DMS 273 treated with DMSO at 0.1 percent for 48 hours (cell line): ENCODE measurements at regions not wholly inside any gene's neighbourhood (a gene's known extent, or its start where the extent isn't known, plus 50 kb on each side); places are given as distances from the start of the nearest gene placed in this dataset.
A peak's percentile ranks its signal among the peaks of the same experiment; 100 is the strongest.
"Not testable (repeated sequence)": the region's sequence is repeated elsewhere in the genome, so short reads cannot be mapped to it uniquely, and the experiment has no call there.

Experiments
- DNase-seq: peaks from one replicate; lab custom pipeline; 2025; lab: John Stamatoyannopoulos, UW

DNA sequence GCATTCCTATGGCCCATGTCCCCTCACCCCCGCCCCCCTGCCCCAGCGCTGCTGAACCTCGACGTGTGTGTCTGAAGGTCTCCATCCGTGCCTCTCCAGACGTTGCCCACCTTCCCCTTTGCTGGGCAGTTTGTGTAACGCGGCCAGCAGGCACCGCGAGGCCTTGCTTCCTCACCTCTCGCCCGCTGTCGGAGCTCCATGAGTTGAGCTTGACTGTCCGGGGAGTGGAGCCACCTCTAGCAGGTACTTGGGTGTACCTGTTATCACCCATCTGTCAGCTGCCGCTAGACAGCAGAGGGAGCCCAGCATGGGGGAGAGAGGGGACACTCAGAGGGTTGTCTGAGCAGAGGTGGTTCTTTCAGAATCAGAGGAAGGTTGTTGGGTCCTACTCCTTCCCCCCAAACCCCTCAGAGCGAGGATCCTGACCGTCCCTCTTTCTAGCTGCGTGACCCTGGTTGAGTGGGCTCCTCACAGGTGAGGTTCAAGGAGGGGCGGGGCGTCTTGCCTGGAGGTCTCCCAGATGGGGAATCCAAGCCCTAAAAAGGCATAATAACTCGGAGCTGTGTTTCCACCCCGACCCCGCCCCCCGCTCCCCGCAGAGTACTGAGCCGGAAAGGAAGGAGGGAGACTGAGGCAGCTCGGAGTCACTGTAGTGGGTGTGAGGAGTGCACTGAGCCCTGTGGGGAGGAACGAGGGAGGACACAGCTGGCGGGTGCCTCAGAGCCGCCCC is 184.7 kb downstream of the C9orf50 start:
- DNase-seq = no peak

DNA sequence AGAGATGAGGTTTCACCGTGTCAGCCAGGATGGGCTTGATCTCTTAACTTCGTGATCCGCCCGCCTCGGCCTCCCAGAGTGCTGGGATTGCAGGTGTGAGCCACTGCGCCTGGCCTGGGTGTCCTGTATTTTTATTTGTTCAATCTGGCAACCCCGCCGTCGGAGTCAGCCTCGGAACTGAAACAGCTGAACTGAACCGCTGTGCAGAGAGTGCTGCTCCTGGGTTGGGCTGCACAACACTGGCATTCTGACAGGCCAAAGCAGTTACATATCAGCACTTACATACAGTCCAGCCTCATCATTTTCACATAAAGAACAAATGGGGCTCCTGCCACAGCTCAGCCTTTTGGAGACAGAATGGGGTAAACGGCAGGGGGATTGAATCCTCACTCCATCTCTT is 185.6 kb downstream of the C9orf50 start:
- no peak for DNase-seq

GRCh38 chr9:129434187-129434586 is 186.7 kb downstream of the C9orf50 start:
- DNase-seq = no peak

GRCh38 chr9:129432297-129433154 is 188.4 kb downstream of the C9orf50 start:
- no peak for DNase-seq

DNA sequence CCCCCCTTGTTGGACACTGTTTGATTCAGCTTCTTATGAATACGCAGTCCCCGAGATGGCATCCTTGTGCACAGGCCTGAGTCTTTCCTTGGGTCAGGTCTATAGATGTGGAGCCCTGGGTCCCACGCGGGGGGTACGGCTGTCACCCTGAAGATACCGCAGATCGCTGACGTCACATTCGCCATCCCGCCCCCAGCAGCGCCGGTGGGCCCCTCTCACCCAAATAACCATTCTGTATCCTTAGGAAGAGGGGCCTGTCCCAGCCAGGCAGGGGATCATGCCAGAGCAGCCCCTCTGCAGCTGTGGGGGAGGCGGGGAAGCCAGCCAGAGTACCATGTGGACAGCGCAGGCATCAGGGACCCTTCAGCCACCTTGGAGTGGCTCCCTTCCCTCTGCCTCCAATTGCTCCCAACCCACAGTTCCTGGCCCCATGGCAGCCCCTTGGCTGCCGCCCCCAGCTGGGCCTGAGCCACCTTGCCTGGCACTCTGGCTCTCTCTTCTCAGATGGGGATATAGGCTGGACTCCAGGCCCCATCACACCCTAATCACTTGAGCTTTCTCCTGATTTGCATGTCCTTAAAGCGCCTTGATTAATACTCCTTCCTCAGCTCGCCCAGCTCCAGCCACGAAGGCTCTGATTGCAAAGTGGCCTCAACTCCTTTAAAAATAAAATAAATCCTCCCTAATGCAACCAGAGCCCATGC is 189.8 kb downstream of the C9orf50 start:
- DNase-seq = no peak

DNA sequence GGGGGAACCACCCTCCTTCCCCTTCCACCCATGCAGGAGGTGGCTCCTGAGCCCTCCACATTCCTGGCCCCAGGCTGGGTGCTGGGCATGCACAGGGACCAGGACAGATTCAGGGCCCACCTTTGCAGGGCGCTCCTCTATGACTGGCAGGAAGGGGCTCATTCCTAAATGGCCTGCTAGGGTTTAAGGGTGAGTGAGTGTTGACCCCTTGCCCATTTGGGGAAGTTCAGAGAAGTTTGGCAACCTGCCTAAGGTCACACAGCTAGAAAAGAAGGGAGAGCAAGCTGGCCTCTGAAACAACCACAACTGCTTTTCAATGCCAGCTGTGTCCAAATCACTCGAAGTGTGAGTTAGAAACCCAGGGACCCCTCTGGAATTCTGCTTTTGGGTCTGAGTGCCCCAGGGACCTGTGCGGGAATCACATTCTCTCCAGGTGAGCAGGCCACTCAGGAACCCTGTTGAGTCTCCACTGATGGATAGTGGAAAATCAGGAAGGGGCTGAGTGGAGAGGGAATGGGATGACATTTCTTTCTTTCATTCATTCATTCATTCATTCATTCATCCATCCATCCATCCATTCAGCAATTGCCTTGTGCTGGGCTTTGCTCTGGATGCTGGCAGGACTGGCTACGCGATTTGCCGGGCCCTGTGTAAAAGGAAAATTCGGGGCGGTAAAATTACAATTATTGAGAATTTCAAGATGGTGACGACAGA is 191.9 kb downstream of the C9orf50 start:
- no peak for DNase-seq

- DNase-seq = no peak
Measured at GRCh38 chr9:129427149-129427548, 193.8 kb downstream of the C9orf50 start.

- not testable (repeated sequence) for DNase-seq
Measured at GRCh38 chr9:129423755-129424154, 197.1 kb downstream of the C9orf50 start.

- DNase-seq = no peak
Measured at GRCh38 chr9:129423216-129423615, 197.7 kb downstream of the C9orf50 start.

GRCh38 chr9:129422843-129423192 is 198.1 kb downstream of the C9orf50 start:
- no peak for DNase-seq

GRCh38 chr9:129422032-129422842 is 198.7 kb downstream of the C9orf50 start:
- DNase-seq = no peak

DNA sequence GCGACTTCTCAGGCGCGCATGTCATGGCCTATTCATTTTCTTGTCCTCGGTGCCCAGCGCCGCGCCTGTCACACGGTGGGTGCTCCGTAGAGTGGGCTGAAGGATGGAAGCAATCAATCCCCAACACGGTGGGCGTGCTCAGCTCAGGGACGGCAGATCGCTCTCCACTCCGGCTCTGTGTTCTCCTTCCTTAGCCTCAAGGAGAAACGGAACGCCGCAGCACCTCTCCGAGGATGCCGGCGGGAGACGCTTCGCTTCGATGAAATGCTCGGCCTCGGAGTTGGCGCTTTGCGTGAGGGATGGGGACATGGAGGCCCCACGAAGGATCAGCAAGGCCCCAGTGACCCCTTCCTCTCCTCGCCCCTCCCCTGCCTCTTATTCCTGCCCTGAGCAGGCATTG is 199.5 kb downstream of the C9orf50 start:
- DNase-seq = no peak

- no peak for DNase-seq
Measured at GRCh38 chr9:129420721-129421120, 200.2 kb downstream of the C9orf50 start.

- no peak for DNase-seq
Measured at GRCh38 chr9:129419382-129419899, 201.5 kb downstream of the C9orf50 start.

GRCh38 chr9:129418451-129418850 is 202.4 kb downstream of the C9orf50 start:
- DNase-seq = no peak

DNA sequence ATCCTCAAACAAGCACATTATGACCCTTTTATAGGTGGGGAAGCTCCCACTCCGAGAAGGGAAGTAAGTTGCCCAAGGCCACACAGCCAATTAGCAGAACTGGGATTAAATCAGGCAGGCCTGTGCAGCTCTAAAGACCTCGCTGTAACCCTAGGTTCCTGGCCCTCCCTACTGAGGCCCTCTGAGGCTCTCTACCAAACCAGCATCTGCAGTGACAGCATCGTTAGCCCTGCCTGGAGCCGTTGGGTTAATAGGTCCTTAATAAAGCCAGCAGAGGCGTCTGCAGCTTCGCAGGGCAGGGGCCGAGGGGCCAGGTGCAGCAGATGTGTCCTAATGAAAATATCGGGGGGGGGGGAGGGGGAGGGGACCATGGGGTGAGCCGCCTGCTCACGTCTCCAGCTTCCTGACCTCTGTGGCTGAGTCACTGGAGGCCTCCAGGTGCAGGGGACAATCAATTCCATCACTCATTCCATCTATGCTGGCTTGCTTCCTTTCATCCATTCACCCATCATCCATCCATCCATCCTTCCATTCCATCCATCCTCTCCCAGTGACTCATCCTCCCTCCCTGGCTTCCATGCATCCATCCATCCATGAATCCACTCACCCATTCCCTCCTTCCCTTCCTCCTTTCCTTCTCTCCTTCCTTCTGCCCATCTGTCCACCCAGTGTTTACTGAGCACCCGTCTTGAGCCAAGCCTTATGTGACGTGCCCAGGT is 203.9 kb downstream of the C9orf50 start:
- DNase-seq = peak; percentile 14

GRCh38 chr9:129415942-129416651 is 204.8 kb downstream of the C9orf50 start:
- no peak for DNase-seq

DNA sequence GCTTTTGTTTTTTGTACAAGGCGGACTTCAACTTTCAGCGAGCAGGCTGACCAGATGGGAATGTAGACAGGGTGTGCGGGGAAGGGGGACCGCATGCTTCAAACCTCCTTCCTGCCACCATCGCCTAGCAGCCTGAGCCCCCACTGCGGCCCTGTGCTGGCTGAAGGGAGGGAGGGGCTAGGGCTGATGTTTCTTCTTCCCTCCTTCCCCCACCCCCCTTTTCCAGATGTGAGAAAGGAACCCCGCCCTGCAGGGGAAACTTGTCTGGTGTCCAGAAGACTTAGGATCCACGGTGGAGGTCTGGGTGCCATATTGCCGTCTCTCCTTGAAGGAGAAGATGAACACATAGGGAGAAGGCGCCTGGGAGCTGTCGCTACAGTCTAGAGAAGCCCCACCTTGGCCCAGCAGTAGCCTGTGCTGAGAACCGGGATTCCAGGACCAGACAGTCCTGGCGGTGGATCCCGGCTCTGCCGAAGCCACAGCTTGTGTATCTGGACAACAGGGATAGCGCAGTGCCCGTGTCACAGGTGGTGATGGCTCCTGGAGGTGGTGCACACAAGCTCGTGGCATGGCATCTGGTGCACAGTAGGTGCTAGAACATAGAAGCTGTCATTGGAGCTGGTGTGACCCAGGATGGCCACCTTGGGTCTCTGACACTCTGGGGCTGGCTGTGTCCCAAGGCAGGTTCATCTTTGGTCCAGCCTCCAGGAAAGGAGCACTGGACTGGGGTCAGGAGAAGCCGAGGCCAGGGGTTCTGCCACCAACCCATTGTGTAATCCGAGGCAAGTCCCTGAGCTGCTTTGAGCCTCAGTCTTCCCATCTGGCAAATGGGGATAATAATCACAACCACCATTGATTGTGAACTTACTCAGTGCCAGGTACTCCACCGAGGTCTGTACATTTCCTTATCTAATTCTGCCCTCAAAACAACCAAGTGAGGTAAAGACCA is 205.6 kb downstream of the C9orf50 start:
- DNase-seq = no peak
